HG02759 (cell line): ENCODE measurements at regions not wholly inside any gene's neighbourhood (a gene's known extent, or its start where the extent isn't known, plus 50 kb on each side); places are given as distances from the start of the nearest gene placed in this dataset.
A peak's percentile ranks its signal among the peaks of the same experiment; 100 is the strongest.

Experiments
- ATAC-seq: cut with Tn5 transposase; IDR thresholded peaks from one replicate; pipeline ENCODE4 v1.9.1; 2021; ENCODE audit warnings: mild to moderate bottlenecking, moderate library complexity; ENCODE audit not compliant: unreplicated experiment

DNA sequence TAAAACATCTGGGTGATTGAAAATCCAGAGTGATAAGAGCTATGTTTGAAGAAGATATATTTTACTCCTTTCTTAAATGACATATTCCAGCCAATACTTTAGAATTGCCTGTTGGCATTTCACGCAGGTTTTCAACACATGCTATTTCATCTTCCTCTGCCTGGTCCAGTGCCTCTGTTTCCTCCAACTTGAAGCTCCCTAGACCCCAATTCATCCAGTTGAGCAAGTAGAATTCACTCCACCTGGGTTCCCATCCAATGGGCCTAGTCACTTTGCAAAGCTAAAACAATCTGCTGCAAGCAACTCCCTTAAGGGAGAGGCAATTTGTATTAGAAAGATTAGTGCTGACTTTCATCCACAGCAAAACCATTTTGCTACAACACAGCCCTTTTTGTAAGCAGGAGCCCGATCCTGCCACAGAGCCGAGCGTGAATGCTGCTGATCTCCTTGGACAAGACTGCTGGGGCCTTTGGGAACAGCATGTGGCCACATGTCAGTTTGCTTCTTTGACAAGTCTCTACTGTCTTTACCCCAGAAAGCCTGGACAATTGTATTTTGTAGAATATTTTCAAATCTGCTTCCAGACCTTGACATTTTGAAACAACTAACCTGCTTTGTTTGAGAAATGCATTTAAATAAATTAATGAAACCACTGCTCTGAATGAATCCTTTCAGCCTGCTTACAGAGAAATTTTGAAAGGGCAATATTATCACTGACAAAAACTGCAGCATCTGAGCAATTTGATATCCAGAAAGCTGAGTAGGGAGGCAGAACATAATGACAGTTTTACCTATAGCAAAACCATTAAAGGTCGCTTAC, 259.1 kb downstream of the TDRD15 start:
- ATAC-seq: no peak

DNA sequence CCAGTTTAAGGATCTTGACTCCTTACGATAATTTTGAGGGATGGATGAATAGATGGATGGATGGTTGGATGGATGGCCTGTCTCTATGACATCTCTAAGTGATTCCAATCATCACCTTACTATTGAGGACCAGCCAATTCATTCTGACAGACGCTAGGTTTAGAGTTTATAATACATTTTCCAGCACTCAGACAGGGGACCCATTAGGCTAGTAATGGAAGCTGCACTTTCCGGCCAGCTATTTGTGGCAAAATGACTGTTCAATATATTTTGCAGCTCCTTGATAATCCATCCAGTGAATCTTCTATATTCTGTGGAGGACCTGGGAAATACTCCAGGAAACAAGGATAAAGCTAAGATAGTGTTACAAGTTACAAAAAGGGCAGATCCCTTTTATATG, 262.9 kb downstream of the TDRD15 start:
- ATAC-seq: no peak

DNA sequence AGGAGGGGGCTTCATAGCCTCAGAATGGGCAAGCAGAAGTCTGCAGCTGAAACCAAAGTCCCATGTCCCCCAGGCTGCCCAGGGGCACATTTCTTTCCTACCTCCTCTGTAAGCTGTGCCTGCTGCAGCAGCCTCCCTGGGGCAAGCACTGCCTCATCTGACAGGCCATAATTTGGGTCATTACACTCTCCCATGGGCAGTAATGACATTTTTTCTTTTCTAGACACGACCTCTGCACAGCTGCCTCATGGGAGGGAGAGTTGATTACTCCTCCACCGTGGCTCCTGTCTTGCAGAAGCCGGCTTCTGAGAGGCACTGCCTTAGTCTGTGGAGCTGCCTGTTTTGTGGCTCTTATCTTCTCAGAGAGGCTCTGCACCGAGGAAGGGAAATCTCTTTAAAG, 268.9 kb downstream of the TDRD15 start:
- ATAC-seq: no peak

GRCh38 chr2:21393173-21393572, 269.4 kb downstream of the TDRD15 start:
- ATAC-seq: no peak

GRCh38 chr2:21395366-21395765, 271.6 kb downstream of the TDRD15 start:
- ATAC-seq: no peak

- no peak for ATAC-seq
These were observed 272.5 kb downstream of the TDRD15 start for GRCh38 chr2:21396252-21396651.

GRCh38 chr2:21401022-21401698, 277.4 kb downstream of the TDRD15 start:
- ATAC-seq: no peak

DNA sequence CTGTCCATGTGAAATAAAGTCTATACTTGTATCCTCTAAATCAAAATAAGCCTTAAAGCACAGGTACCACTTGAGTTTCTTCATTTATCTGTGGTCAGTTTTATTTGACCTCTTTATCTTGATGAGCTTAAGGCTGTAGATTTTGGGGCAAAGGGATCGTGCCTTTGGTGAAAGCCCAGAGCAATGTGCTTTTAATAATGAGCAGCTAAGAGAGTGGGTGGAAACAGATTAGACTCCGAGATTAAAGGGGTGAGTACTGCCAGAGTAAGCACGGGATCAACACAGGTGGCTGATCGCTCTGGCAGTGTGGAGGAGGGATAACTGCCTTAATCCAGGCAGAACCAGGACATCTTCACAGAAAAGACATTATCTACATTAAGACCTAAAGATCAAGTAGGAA, 280.4 kb downstream of the TDRD15 start:
- ATAC-seq: no peak

DNA sequence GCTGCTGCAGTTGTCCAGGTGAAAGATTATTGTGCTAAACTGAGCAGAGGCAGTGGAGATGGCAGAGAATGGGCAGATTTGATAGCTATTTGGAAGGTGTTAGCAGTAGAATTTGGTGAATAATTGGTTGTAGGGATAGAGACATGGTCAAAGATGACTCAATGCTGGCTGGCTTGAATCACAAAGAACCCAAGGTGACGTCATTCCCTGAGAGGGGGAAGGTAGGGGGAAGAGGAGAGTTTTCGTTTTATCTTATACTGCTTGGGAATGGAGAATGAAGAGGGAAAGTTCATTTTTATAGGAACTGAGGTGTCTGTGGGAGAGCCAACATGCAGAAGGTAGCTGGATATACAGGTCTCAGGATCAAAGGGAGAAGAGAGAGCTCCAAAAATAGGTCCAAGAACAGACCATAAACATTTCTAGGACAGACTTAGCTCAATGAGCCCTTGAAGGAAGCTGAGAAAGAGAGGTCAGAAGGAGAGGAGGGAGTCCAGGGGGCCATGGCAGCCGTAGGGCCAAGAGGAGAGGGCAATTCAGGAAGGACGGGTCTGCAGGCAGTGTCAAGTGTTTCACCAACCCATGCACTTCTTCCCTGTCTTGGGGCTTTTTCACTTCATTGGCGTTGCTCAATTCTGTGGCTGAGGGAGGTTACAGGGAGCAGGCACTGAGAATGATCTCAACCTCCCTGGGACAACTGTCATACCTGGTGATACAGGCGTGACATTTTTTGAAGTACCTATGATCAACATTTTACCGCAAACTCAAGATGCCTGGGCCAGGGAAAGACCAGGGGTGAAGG, 281.3 kb downstream of the TDRD15 start:
- no peak for ATAC-seq

- ATAC-seq: no peak
These were observed 282.6 kb downstream of the TDRD15 start for GRCh38 chr2:21406386-21406785.

- ATAC-seq: no peak
These were observed 283.1 kb downstream of the TDRD15 start for GRCh38 chr2:21406911-21407310.

GRCh38 chr2:21407851-21408250, 284.1 kb downstream of the TDRD15 start:
- no peak for ATAC-seq

GRCh38 chr2:21411741-21412140, 288.0 kb downstream of the TDRD15 start:
- no peak for ATAC-seq

- ATAC-seq: no peak
These were observed 289.2 kb downstream of the TDRD15 start for GRCh38 chr2:21412944-21413443.

- no peak for ATAC-seq
These were observed 291.5 kb downstream of the TDRD15 start for GRCh38 chr2:21415234-21415633.

GRCh38 chr2:21416226-21416625, 292.5 kb downstream of the TDRD15 start:
- ATAC-seq: no peak

GRCh38 chr2:21418456-21418855, 294.7 kb downstream of the TDRD15 start:
- ATAC-seq: no peak

DNA sequence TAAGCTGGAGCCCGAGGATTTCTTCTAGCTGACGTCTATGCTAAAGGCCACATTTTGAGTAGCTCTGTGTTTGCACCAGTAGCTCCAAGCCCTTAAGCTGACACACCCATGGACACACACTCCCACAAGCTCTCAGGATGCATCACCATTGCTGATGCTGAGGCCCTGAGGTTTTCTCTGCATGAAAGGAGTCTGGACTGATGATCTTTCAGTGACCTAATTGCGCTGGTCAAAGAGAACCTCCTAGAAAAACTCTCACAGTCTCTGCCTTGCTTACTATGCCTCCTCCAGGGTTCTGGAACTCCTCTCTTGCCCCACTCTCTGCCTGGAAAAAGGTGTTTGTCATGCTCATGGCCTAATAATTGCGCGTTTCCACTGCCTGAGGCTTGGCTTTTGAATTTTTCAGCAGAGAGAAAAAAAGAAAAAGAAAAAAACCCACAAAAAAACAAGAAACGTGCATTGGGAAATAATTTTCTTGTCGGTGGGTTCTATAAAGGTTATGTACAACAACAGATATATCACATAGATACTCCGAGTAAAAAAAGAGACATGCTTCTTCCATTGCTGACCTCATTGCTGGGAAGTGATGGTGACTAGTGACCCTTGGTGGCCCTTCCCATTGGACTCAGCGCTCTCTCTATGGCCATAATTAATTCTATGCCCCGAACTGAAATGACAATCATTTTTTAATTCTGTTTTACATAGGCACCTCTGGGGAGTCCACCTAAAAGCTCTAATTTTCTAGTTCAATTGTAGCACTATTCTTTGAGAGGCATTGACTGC, 297.0 kb downstream of the TDRD15 start:
- ATAC-seq: no peak

GRCh38 chr2:21422050-21422449, 298.3 kb downstream of the TDRD15 start:
- peak; percentile 82 for ATAC-seq

DNA sequence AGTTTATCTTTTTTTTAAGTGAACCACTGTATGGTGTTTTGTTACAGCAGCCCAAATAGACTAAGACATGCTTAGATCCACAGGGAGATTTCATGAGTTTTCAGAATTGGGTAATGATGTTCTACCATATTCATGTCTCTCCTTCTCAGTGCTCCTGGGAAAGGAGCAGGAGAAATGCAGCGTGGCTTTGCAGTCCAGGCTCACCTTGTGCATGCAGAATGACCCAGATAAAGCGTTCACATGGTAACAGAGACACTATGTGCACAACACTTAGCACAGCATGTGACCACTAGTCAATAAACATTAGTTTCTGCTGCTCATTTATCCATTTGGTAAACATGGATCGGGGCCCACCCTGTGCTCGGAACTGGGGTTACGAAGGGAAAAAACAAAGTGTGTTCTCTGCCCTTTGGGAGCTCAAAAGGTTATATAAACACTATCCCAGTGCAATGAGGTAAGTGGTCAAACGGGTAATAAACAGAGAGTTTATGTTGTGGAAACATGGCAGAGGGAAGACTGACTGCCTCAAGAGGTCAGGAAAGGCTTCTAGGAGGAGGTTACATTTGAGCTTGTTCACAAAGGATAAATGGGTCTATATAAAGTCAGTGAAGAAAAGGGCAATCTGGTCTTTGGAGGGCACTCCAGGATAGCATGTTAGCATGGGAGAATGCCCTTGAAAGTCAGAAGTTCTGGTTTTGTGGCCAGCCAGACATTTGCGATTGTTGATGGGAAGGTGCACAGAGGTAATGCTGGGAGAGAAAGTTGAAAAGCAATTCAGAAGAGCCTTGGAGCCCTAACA, 299.2 kb downstream of the TDRD15 start:
- ATAC-seq: no peak
